Pancreas (tissue), 10 donors: ENCODE measurements at regions not wholly inside any gene's neighbourhood (a gene's known extent, or its start where the extent isn't known, plus 50 kb on each side); places are given as distances from the start of the nearest gene placed in this dataset.

Source experiments
- ATAC-seq, 4 donors: fragments of 200-7000 bp; cut with Tn5 transposase; one replicate each; pipeline versions ENCODE4 v1.8.0 to v1.9.1; 2020; ENCODE audit warnings: mild to moderate bottlenecking in 4 of 4, moderate library complexity in 4 of 4
- DNase-seq, 6 donors: peaks; one replicate each; pipeline ENCODE4 v3.0.0-alpha.2; 2020
- FAIRE-seq: peaks from 2 replicates; lab custom pipeline; 2012; peaks lifted over from hg19 to GRCh38; lab: Jason Lieb, UNC
- H3K27ac ChIP-seq, 4 donors: fragments of 200-600 bp; sonication (generic); 1 replicate in 3 of 4; 2 replicates in 1 of 4; pipeline versions ENCODE4 v1.5.0 to v1.8.0; 2020
- H3K27me3 ChIP-seq, 4 donors: fragments of 200-600 bp; one replicate each; pipeline ENCODE4 v1.8.0; 2021
- H3K36me3 ChIP-seq, 3 donors: fragments of 200-600 bp; sonication (generic) in 1 of 3; one replicate each; pipeline versions ENCODE4 v1.5.0 to v1.8.0; 2020 to 2021
- H3K4me1 ChIP-seq, 3 donors: fragments of 200-600 bp; one replicate each; pipeline ENCODE4 v1.8.0; 2021
- H3K4me3 ChIP-seq, 4 donors: fragments of 200-600 bp; sonication (generic) in 2 of 4; one replicate each; pipeline versions ENCODE4 v1.5.0 to v1.8.0; 2020 to 2021
- H3K9me3 ChIP-seq, 4 donors: fragments of 200-600 bp; one replicate each; pipeline ENCODE4 v1.8.0; 2021
- WGBS, 2 donors: extraction: QIAGEN DNeasy Blood & Tissue Kit; methylation state at CpG; one replicate each; pipeline ENCODE4 v1.1.7; 2013; 5-methylcytosine and 5-hydroxymethylcytosine counted together
- intact Hi-C, 3 donors: fragments of 100-400 bp; cut with DNase I; formaldehyde crosslinking; loops; one replicate each; pipeline versions ENCODE4 v1.11.1 to v1.14.2; 2022
- TF ChIP-seq, protein P1 (sequence below), 4 donors: fragments of 200-600 bp; sonication (generic) in 3 of 4; IDR thresholded peaks; one replicate each; pipeline versions ENCODE4 v1.5.0 to v1.8.0; 2021; ENCODE audit warnings: antibody characterized with exemption in 4 of 4
- donor health status: healthy with polysubstance abuse.
- donor health status: DM: no; HTN: no; CAD: no; lungs with moderate emphysema.
- donor health status: DM: no; HTN: no; CAD: no.
- donor health status: control.
- donor health status: control.
- donor health status: Bipolar disorder and iron deficiency.
- donor health status: DM: yes; HTN: yes; CAD: no.
- donor health status: DM: no; HTN: no; CAD: no.
- donor health status: DM: no; HTN: no; CAD: no.
- donor health status: DM: yes; HTN: yes; CAD: no.

- FAIRE-seq = no peak
- DNase-seq = no peak
- H3K27me3 ChIP-seq = no peaks in the 10 kb centered on the region
- intact Hi-C loops = no loop called here
- 67 to 72% methylated on average over 6 of the region's 6 CpGs for WGBS, 2 donors
- no peak for ATAC-seq
- no peak overlapping the region for H3K27ac ChIP-seq
- H3K4me1 ChIP-seq = no peaks in the 10 kb centered on the region
- H3K9me3 ChIP-seq = no peaks in the 10 kb centered on the region
- TF ChIP-seq, protein P1, sequence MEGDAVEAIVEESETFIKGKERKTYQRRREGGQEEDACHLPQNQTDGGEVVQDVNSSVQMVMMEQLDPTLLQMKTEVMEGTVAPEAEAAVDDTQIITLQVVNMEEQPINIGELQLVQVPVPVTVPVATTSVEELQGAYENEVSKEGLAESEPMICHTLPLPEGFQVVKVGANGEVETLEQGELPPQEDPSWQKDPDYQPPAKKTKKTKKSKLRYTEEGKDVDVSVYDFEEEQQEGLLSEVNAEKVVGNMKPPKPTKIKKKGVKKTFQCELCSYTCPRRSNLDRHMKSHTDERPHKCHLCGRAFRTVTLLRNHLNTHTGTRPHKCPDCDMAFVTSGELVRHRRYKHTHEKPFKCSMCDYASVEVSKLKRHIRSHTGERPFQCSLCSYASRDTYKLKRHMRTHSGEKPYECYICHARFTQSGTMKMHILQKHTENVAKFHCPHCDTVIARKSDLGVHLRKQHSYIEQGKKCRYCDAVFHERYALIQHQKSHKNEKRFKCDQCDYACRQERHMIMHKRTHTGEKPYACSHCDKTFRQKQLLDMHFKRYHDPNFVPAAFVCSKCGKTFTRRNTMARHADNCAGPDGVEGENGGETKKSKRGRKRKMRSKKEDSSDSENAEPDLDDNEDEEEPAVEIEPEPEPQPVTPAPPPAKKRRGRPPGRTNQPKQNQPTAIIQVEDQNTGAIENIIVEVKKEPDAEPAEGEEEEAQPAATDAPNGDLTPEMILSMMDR (IDR thresholded peaks at IDR 0.05) = no peak
- no peak overlapping the region for H3K4me3 ChIP-seq
- H3K36me3 ChIP-seq = no peaks in the 10 kb centered on the region
Measured at GRCh38 chr19:30130356-30131122, 188.5 kb downstream of the URI1 start.

- FAIRE-seq = no peak
- Histone ChIP-seq H3K27me3 (no peaks in the 10 kb centered on the region), H3K27ac (no peak overlapping the region), H3K9me3 (no peaks in the 10 kb centered on the region), H3K4me3 (no peak overlapping the region), H3K36me3 (no peaks in the 10 kb centered on the region), H3K4me1 (no peaks in the 10 kb centered on the region)
- TF ChIP-seq, protein P1 (IDR thresholded peaks at IDR 0.05) = no peak
- intact Hi-C loops = no loop called here
- no peak for DNase-seq
- 80 to 86% methylated on average over 5 of the region's 5 CpGs for WGBS, 2 donors
- no peak for ATAC-seq
Measured at GRCh38 chr19:30131246-30131645, 189.2 kb downstream of the URI1 start.

DNA sequence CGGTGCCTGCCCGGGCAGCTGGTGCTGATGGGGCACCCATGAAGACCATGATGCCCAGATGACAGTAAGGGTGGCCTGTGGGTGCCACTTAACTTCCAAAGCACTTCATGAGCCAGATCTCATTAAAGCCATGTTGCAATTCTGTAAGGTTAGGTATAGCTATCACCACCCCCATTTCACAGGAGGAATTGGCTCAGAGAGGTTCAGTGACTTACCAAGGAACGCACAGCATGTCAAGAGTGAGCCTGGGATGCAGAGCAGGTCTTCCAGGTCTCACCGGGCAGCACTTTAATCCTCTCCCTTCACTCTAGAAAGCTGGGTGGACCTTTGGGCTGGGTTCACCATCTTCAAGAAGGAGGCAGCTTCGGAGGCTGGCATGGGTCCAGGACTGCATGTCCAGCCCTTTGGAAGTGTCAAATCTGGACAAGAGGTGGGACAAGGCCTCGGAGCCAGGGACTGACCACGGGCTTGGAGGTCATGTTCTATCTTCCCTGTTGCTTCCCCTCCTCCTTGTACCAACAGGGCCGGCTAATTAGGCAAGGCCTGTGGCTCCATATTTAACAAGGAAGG, 189.8 kb downstream of the URI1 start:
- Histone ChIP-seq H3K27me3 (no peaks in the 10 kb centered on the region), H3K4me1 (no peaks in the 10 kb centered on the region), H3K4me3 (no peak overlapping the region), H3K36me3 (no peaks in the 10 kb centered on the region), H3K27ac (no peak overlapping the region), H3K9me3 (no peaks in the 10 kb centered on the region)
- FAIRE-seq (no peak), DNase-seq (no peak), ATAC-seq (no peak)
- intact Hi-C loops = no loop called here
- 79 to 85% methylated on average over 8 of the region's 8 CpGs for WGBS, 2 donors
- TF ChIP-seq, protein P1 (IDR thresholded peaks at IDR 0.05) = no peak

- DNase-seq (peak in 1 of 6 donors; percentile 26), ATAC-seq (no peak), FAIRE-seq (no peak)
- Histone ChIP-seq H3K4me3 (no peak overlapping the region), H3K36me3 (no peaks in the 10 kb centered on the region), H3K4me1 (no peaks in the 10 kb centered on the region), H3K27me3 (no peaks in the 10 kb centered on the region), H3K9me3 (no peaks in the 10 kb centered on the region), H3K27ac (no peak overlapping the region)
- TF ChIP-seq, protein P1 (IDR thresholded peaks at IDR 0.05) = no peak
- 89 to 90% methylated on average over 16 of the region's 16 CpGs for whole genome bisulfite sequencing, 2 donors
- intact Hi-C loops = no loop called here
Measured at GRCh38 chr19:30132343-30133075, 190.5 kb downstream of the URI1 start.
